PC-3 (cell line): ENCODE measurements at regions not wholly inside any gene's neighbourhood (a gene's known extent, or its start where the extent isn't known, plus 50 kb on each side); places are given as distances from the start of the nearest gene placed in this dataset.

Experiments
- ATAC-seq: fragments of 200-7000 bp; cut with Tn5 transposase; 2 replicates; pipeline ENCODE4 v1.9.1; 2020; ENCODE audit warnings: mild to moderate bottlenecking, moderate library complexity
- BruUV-seq: library from RNA; stranded (reverse); fragments of 400-500 nt; replicated peaks from 2 replicates; lab custom pipeline; 2021; lab: Mats Ljungman, UMichigan
- CTCF ChIA-PET: fragments of 300-600 bp; sonication (Branson Sonifier 250); formaldehyde crosslinking; loops from one replicate; lab custom pipeline; 2022; ENCODE audit warnings: antibody characterized with exemption; lab: Charles Lee
- POLR2A ChIA-PET: fragments of 300-600 bp; sonication (Branson Sonifier 250); formaldehyde crosslinking; loops from one replicate; lab custom pipeline; 2022; ENCODE audit warnings: antibody characterized with exemption; ENCODE audit not compliant: unreplicated experiment; lab: Charles Lee
- DNase-seq: peaks from one replicate; pipeline ENCODE4 v3.0.0-alpha.2; 2015
- H2AFZ ChIP-seq: fragments of 300-600 bp; sonication (generic); 2 replicates; pipeline ENCODE4 v1.6.0; 2016; ENCODE audit warnings: antibody characterized with exemption, low read length
- H3F3A ChIP-seq: fragments of 300-600 bp; sonication (generic); one replicate; pipeline ENCODE4 v1.6.0; 2017; ENCODE audit warnings: antibody characterized with exemption, low read length, control low read depth, mild to moderate bottlenecking; ENCODE audit not compliant: unreplicated experiment
- H3K27ac ChIP-seq: fragments of 300-600 bp; sonication (generic); 2 replicates; pipeline ENCODE4 v1.5.1; 2016; ENCODE audit warnings: mild to moderate bottlenecking, low read length
- H3K27me3 ChIP-seq: fragments of 300-600 bp; sonication (generic); 2 replicates; pipeline ENCODE4 v1.6.1; 2016; ENCODE audit warnings: low read length, mixed read lengths
- H3K36me3 ChIP-seq: fragments of 300-600 bp; sonication (generic); 2 replicates; pipeline ENCODE4 v1.6.1; 2016; ENCODE audit warnings: low read depth, mixed run types, low read length, mixed read lengths
- H3K4me1 ChIP-seq: fragments of 300-600 bp; sonication (generic); 2 replicates; pipeline ENCODE4 v1.5.1; 2016; ENCODE audit warnings: low read length; ENCODE audit not compliant: insufficient read depth
- H3K4me2 ChIP-seq: fragments of 300-600 bp; sonication (generic); 2 replicates; pipeline ENCODE4 v1.6.0; 2016; ENCODE audit warnings: low read length
- H3K4me3 ChIP-seq: fragments of 300-600 bp; sonication (generic); 2 replicates; pipeline ENCODE4 v1.5.1; 2016; ENCODE audit warnings: mild to moderate bottlenecking, low read length, mixed read lengths
- H3K79me2 ChIP-seq: fragments of 300-600 bp; sonication (generic); 2 replicates; pipeline ENCODE4 v1.6.1; 2017; ENCODE audit warnings: low read length, mixed read lengths
- H3K9ac ChIP-seq: fragments of 300-600 bp; sonication (generic); 2 replicates; pipeline ENCODE4 v1.6.0; 2016; ENCODE audit warnings: mild to moderate bottlenecking, low read length
- H3K9me2 ChIP-seq: fragments of 300-600 bp; sonication (generic); replicated peaks from 2 replicates; pipeline ENCODE4 v1.6.1; 2016; ENCODE audit warnings: mixed run types, low read length, mixed read lengths
- H3K9me3 ChIP-seq: fragments of 300-600 bp; sonication (generic); 2 replicates; pipeline ENCODE4 v1.6.1; 2016; ENCODE audit warnings: low read length, mixed read lengths
- H4K20me1 ChIP-seq: fragments of 300-600 bp; sonication (generic); 2 replicates; pipeline ENCODE4 v1.6.1; 2016; ENCODE audit warnings: low read length, mixed read lengths
- EZH2 ChIP-seq: fragments of 300-600 bp; sonication (generic); IDR thresholded peaks from one replicate; pipeline ENCODE4 v1.6.1; 2017; ENCODE audit warnings: antibody characterized with exemption, mild to moderate bottlenecking, low read length; ENCODE audit not compliant: unreplicated experiment
- EZH2phosphoT487 ChIP-seq: fragments of 300-600 bp; sonication (generic); IDR thresholded peaks from 2 replicates; pipeline ENCODE4 v1.6.1; 2018; ENCODE audit warnings: mild to moderate bottlenecking, antibody characterized with exemption, low read length, borderline replicate concordance
- intact Hi-C: fragments of 100-400 bp; cut with micrococcal nuclease; formaldehyde crosslinking; loops from 2 replicates; pipeline ENCODE4 v1.9.0; 2023
- TF ChIP-seq, protein P1 (sequence below): fragments of 300-600 bp; sonication (generic); conservative IDR thresholded peaks from 2 replicates; pipeline ENCODE4 v1.5.1; 2017; ENCODE audit warnings: antibody characterized with exemption, low read depth, mild to moderate bottlenecking, low read length

DNA sequence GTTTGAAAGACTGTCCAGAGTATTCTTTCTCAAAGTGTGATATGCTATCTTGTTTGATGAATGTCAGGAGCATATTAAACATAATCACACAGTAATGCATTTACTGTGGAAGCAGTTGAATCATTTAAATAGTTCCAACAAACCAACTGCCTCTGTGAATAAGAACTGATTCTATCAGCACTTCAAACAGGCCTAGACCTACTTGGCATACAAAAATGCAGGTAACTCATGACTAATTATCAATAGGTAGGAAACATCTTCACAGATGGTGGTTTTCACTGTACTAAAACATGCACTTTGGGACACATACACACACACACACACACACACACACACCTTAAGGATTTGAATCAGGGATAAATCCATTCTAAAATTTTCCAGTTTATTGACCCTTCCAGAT is 91.2 kb upstream of the SNX2 start:
- POLR2A ChIA-PET = no interaction called here
- DNase-seq (no peak), ATAC-seq (no peak)

DNA sequence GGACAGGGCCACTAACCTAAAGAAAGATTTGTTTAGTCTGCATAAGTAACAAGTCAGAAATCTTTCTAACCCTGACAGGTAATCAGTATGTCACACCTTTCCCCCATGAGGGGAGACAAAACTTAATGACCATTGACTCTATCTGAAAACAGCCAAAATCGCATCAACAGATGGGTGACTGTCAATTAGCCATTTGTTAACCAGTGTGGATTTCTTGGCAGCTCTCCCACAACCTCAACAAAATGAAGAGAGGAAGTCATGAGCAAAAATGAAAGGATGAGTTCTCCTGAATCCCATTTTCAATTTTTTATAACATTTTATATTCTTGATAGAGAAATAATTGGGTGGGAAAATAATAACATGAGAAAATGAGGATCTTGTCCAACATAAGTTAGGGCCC is 84.6 kb upstream of the SNX2 start:
- POLR2A ChIA-PET = no interaction called here
- ATAC-seq (no peak), DNase-seq (no peak)
- H3K27ac ChIP-seq = no peak overlapping the region
- intact Hi-C loops = no loop called here
- no TSS peak for BruUV-seq
- no peaks in the 10 kb centered on the region for H3K9me3 ChIP-seq
- 0 out of 2 replicates have a peak, but pooled peaks cover 6% of the 10 kb centered on the region for H3K27me3 ChIP-seq
- H4K20me1 ChIP-seq = no peaks in the 10 kb centered on the region
- no peak for TF ChIP-seq EZH2phosphoT487
- TF ChIP-seq, protein P1, sequence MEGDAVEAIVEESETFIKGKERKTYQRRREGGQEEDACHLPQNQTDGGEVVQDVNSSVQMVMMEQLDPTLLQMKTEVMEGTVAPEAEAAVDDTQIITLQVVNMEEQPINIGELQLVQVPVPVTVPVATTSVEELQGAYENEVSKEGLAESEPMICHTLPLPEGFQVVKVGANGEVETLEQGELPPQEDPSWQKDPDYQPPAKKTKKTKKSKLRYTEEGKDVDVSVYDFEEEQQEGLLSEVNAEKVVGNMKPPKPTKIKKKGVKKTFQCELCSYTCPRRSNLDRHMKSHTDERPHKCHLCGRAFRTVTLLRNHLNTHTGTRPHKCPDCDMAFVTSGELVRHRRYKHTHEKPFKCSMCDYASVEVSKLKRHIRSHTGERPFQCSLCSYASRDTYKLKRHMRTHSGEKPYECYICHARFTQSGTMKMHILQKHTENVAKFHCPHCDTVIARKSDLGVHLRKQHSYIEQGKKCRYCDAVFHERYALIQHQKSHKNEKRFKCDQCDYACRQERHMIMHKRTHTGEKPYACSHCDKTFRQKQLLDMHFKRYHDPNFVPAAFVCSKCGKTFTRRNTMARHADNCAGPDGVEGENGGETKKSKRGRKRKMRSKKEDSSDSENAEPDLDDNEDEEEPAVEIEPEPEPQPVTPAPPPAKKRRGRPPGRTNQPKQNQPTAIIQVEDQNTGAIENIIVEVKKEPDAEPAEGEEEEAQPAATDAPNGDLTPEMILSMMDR = no peak
- TF ChIP-seq EZH2 = no peak
- no peak overlapping the region for H3K4me3 ChIP-seq
- no peaks in the 10 kb centered on the region for H3F3A ChIP-seq
- H3K79me2 ChIP-seq = no peaks in the 10 kb centered on the region
- no peak overlapping the region for H3K9ac ChIP-seq
- no peak overlapping the region for H3K4me2 ChIP-seq
- no peak overlapping the region for H2AFZ ChIP-seq
- CTCF ChIA-PET = no interaction called here
- H3K4me1 ChIP-seq = no peaks in the 10 kb centered on the region
- H3K36me3 ChIP-seq = no peaks in the 10 kb centered on the region
- no peaks in the 10 kb centered on the region for H3K9me2 ChIP-seq

More for the DNA sequence above, 91.2 kb upstream of the SNX2 start:
- no TSS peak for BruUV-seq
- Histone ChIP-seq H3K79me2 (no peaks in the 10 kb centered on the region), H3K36me3 (no peaks in the 10 kb centered on the region), H4K20me1 (no peaks in the 10 kb centered on the region), H3K9me3 (no peaks in the 10 kb centered on the region), H3K27me3 (peaks cover 3% of the 10 kb centered on the region; the same call in 1 of the 2 replicates), H3K9ac (no peak overlapping the region), H3K4me1 (no peaks in the 10 kb centered on the region), H3F3A (no peaks in the 10 kb centered on the region), H3K4me3 (no peak overlapping the region), H3K27ac (no peak overlapping the region), H3K4me2 (no peak overlapping the region), H2AFZ (no peak overlapping the region), H3K9me2 (no peaks in the 10 kb centered on the region)
- TF ChIP-seq EZH2phosphoT487 (no peak), EZH2 (no peak)
- TF ChIP-seq, protein P1 = no peak
- CTCF ChIA-PET = no interaction called here
- intact Hi-C loops = no loop called here

DNA sequence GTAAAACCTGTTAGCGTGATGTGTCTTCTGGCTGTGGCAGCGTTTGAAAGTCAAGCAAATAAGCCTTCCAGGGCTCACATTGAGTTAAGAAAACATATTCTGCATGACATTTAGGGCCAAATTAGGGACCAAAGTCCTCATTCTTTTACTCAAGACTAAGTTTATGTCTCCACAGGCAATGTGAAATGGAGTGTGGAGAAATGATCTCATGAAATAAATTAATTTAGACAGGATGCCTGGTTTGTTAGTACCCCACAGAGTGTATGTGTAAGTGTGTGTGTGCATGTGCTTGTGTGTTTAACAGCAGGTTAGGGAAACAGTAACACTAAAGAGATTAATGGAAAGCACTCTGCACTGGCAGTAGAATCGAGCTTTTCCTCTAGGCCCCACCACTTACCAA is 82.9 kb upstream of the SNX2 start:
- POLR2A ChIA-PET = no interaction called here
- intact Hi-C loops = no loop called here
- TF ChIP-seq EZH2 (no peak), EZH2phosphoT487 (no peak)
- TF ChIP-seq, protein P1 = no peak
- Histone ChIP-seq H3K27ac (no peak overlapping the region), H3K4me2 (no peak overlapping the region), H3K4me1 (no peaks in the 10 kb centered on the region), H3K4me3 (no peak overlapping the region), H3K9me3 (no peaks in the 10 kb centered on the region), H3K79me2 (no peaks in the 10 kb centered on the region), H2AFZ (no peak overlapping the region), H3K36me3 (no peaks in the 10 kb centered on the region), H3K27me3 (0 out of 2 replicates have a peak, but pooled peaks cover 6% of the 10 kb centered on the region), H3F3A (no peaks in the 10 kb centered on the region), H3K9me2 (no peaks in the 10 kb centered on the region), H4K20me1 (no peaks in the 10 kb centered on the region), H3K9ac (no peak overlapping the region)
- CTCF ChIA-PET = no interaction called here
- BruUV-seq = no TSS peak
- no peak for DNase-seq
- no peak for ATAC-seq
